GM21381 (cell line): ENCODE measurements at regions not wholly inside any gene's neighbourhood (a gene's known extent, or its start where the extent isn't known, plus 50 kb on each side); places are given as distances from the start of the nearest gene placed in this dataset.

ENCODE experiments used
- ATAC-seq: cut with Tn5 transposase; IDR thresholded peaks from one replicate; pipeline ENCODE4 v1.9.1; 2021; ENCODE audit warnings: mild to moderate bottlenecking, moderate library complexity; ENCODE audit not compliant: unreplicated experiment

- no peak for ATAC-seq
These were observed 115.5 kb upstream of the ATP8B1 start for GRCh38 chr18:57918601-57919000.

- ATAC-seq = no peak
These were observed 113.6 kb upstream of the ATP8B1 start for GRCh38 chr18:57916684-57917083.

GRCh38 chr18:57915865-57916582, 112.9 kb upstream of the ATP8B1 start:
- no peak for ATAC-seq

GRCh38 chr18:57915248-57915647, 112.1 kb upstream of the ATP8B1 start:
- ATAC-seq = no peak

GRCh38 chr18:57913686-57914085, 110.6 kb upstream of the ATP8B1 start:
- ATAC-seq = no peak

GRCh38 chr18:57910817-57911216, 107.7 kb upstream of the ATP8B1 start:
- no peak for ATAC-seq

GRCh38 chr18:57910134-57910533, 107.0 kb upstream of the ATP8B1 start:
- ATAC-seq = no peak

GRCh38 chr18:57909620-57910019, 106.5 kb upstream of the ATP8B1 start:
- ATAC-seq = no peak

GRCh38 chr18:57908092-57908491, 105.0 kb upstream of the ATP8B1 start:
- no peak for ATAC-seq

- ATAC-seq = no peak
These were observed 104.4 kb upstream of the ATP8B1 start for GRCh38 chr18:57907550-57907949.

- no peak for ATAC-seq
These were observed 103.7 kb upstream of the ATP8B1 start for GRCh38 chr18:57906852-57907251.

- ATAC-seq = no peak
These were observed 101.4 kb upstream of the ATP8B1 start for GRCh38 chr18:57904535-57904934.

GRCh38 chr18:57902721-57903120, 99.6 kb upstream of the ATP8B1 start:
- no peak for ATAC-seq

GRCh38 chr18:57901825-57902589, 98.9 kb upstream of the ATP8B1 start:
- ATAC-seq = no peak

- no peak for ATAC-seq
These were observed 97.9 kb upstream of the ATP8B1 start for GRCh38 chr18:57900906-57901435.

GRCh38 chr18:57898506-57899124, 95.5 kb upstream of the ATP8B1 start:
- no peak for ATAC-seq

GRCh38 chr18:57895182-57895581, 92.1 kb upstream of the ATP8B1 start:
- ATAC-seq = no peak

- no peak for ATAC-seq
These were observed 88.7 kb upstream of the ATP8B1 start for GRCh38 chr18:57891707-57892391.

GRCh38 chr18:57890266-57890665, 87.2 kb upstream of the ATP8B1 start:
- ATAC-seq = no peak

GRCh38 chr18:57889841-57890240, 86.7 kb upstream of the ATP8B1 start:
- no peak for ATAC-seq
